Osteoblast (primary cell): ENCODE measurements at regions not wholly inside any gene's neighbourhood (a gene's known extent, or its start where the extent isn't known, plus 50 kb on each side); places are given as distances from the start of the nearest gene placed in this dataset.

ENCODE experiments used
- DNase-seq: peaks from one replicate; pipeline ENCODE4 v3.0.0; 2011; ENCODE audit warnings: low spot score, mixed read lengths; ENCODE audit not compliant: insufficient read length; ENCODE audit errors: missing footprints
- H2AFZ ChIP-seq: 2 replicates; pipeline ENCODE4 v1.6.0; 2011; ENCODE audit warnings: mild to moderate bottlenecking, low read length
- H3K27ac ChIP-seq: 2 replicates; pipeline ENCODE4 v1.5.1; 2011; ENCODE audit warnings: mild to moderate bottlenecking, low read depth, low read length, moderate library complexity
- H3K27me3 ChIP-seq: 2 replicates; pipeline ENCODE4 v1.6.0; 2012; ENCODE audit warnings: mild to moderate bottlenecking, control low read depth, inconsistent platforms, low read length, moderate library complexity; ENCODE audit not compliant: insufficient read depth
- H3K36me3 ChIP-seq: 2 replicates; pipeline ENCODE4 v1.5.1; 2011; ENCODE audit warnings: mild to moderate bottlenecking, low read length, control low read depth, moderate library complexity; ENCODE audit not compliant: insufficient read depth
- H3K4me1 ChIP-seq: 2 replicates; pipeline ENCODE4 v1.5.1; 2011; ENCODE audit warnings: mild to moderate bottlenecking, low read length, control low read depth, moderate library complexity; ENCODE audit not compliant: insufficient read depth
- H3K4me2 ChIP-seq: 2 replicates; pipeline ENCODE4 v1.6.0; 2011; ENCODE audit warnings: mild to moderate bottlenecking, low read length; ENCODE audit not compliant: insufficient read depth
- H3K4me3 ChIP-seq: fragments of 200-600 bp; sonication (generic); 3 replicates; pipeline ENCODE4 v1.5.1; 2012; ENCODE audit warnings: mild to moderate bottlenecking, low read length, inconsistent platforms; ENCODE audit not compliant: insufficient read depth
- H3K79me2 ChIP-seq: 2 replicates; pipeline ENCODE4 v1.6.0; 2012; ENCODE audit warnings: mild to moderate bottlenecking, low read length, control low read depth, inconsistent platforms; ENCODE audit not compliant: insufficient read depth
- H3K9me3 ChIP-seq: 2 replicates; pipeline ENCODE4 v1.5.1; 2011; ENCODE audit warnings: low read depth, low read length, control low read depth
- H4K20me1 ChIP-seq: 2 replicates; pipeline ENCODE4 v1.6.0; 2012; ENCODE audit warnings: mild to moderate bottlenecking, low read length, control low read depth; ENCODE audit not compliant: insufficient read depth
- TF ChIP-seq, protein P1 (sequence below): IDR thresholded peaks from 2 replicates; pipeline ENCODE4 v1.5.1; 2011; ENCODE audit warnings: mild to moderate bottlenecking, low read depth, low read length, moderate library complexity; ENCODE audit errors: extremely low read depth

DNA sequence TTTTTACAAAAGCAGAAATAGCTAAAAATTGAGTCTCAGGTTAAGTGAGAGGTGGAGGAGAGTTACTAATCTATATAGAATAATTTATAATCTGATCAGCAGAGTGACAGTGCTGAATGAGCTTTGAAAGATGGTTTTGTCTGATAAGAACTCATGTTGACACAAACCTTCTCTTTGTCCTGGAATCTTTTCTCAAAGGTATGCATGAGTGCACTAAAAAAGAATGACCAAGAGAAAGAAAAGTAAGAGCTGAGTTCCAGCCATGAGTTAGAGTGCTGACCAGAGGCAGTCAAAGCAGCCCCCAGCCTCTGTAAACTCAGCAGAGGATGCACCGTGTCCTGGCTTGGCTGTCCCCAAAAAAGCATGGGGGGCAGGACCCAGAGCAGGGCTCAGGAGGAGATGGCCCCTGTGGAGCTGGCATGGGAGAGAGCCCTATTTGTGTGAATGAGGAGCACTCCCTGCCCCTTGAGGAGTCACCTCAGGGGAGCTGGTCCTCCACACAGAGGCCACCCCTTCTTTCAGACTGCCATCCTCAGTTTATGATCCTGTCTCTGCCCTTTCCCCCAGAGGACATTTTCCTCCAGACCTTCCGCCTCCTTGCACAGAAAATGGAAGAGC lies 129.8 kb downstream of the SEC23A start:
- TF ChIP-seq, protein P1, sequence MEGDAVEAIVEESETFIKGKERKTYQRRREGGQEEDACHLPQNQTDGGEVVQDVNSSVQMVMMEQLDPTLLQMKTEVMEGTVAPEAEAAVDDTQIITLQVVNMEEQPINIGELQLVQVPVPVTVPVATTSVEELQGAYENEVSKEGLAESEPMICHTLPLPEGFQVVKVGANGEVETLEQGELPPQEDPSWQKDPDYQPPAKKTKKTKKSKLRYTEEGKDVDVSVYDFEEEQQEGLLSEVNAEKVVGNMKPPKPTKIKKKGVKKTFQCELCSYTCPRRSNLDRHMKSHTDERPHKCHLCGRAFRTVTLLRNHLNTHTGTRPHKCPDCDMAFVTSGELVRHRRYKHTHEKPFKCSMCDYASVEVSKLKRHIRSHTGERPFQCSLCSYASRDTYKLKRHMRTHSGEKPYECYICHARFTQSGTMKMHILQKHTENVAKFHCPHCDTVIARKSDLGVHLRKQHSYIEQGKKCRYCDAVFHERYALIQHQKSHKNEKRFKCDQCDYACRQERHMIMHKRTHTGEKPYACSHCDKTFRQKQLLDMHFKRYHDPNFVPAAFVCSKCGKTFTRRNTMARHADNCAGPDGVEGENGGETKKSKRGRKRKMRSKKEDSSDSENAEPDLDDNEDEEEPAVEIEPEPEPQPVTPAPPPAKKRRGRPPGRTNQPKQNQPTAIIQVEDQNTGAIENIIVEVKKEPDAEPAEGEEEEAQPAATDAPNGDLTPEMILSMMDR: no peak
- Histone ChIP-seq H3K4me1 (no peaks in the 10 kb centered on the region), H4K20me1 (no peaks in the 10 kb centered on the region), H3K79me2 (no peaks in the 10 kb centered on the region), H3K4me3 (no peak overlapping the region), H3K36me3 (no peaks in the 10 kb centered on the region), H3K9me3 (no peaks in the 10 kb centered on the region), H3K4me2 (no peak overlapping the region), H2AFZ (no peak overlapping the region), H3K27ac (no peak overlapping the region), H3K27me3 (no peaks in the 10 kb centered on the region)
- no peak for DNase-seq

DNA sequence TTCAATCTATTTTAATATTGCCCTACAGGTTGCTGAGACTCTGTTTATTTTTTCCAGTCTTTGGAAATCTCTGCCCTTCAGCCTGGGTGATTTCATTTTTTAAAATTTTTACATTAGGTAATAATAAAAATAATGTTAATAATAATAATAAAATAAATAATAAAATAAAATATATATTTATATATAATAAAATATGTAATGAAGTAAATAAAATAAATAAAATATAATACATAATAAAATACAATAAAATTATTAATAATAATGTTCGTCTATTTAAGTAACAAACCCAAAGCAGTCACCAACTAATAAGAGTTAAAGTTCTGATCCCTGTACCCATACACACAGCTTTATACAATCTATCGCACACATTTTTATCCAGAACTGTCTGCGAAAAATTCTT lies 130.5 kb downstream of the SEC23A start:
- Histone ChIP-seq H3K36me3 (no peaks in the 10 kb centered on the region), H3K4me2 (no peak overlapping the region), H3K4me3 (no peak overlapping the region), H3K27me3 (no peaks in the 10 kb centered on the region), H3K79me2 (no peaks in the 10 kb centered on the region), H3K9me3 (no peaks in the 10 kb centered on the region), H2AFZ (no peak overlapping the region), H3K27ac (no peak overlapping the region), H3K4me1 (no peaks in the 10 kb centered on the region), H4K20me1 (no peaks in the 10 kb centered on the region)
- DNase-seq: no peak
- TF ChIP-seq, protein P1: no peak

DNA sequence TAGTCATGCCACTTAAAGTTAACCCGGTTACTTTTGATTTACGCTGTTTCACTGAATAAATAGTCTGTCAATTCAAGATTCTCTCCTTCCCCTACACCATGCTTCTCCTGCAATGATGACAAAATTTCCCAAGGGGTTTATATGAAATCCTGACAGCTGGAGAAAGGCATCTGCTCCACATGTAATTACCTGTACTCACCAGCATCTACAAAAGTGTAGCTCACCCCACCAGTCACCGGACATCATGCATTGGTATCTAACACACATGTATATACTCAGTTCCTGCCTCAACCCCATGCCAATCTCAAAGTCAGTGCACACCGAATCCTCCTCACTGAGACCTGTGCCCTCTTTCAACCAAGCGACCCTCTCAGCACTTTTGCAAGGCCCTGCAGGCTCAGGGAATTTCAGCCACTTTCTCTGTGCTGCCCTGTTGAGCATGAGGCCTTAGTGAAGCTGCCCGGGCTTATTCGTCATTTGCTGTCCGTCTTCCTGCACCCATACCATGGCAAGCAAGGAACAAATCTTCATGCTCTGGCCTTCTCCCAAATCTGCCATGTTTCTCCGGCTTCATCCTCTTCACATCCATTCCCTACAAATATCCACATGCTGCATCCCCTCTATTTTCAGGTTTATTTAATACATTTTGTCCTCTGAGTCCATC lies 131.6 kb downstream of the SEC23A start:
- no peaks in the 10 kb centered on the region for H3K4me1 ChIP-seq
- H3K27me3 ChIP-seq: no peaks in the 10 kb centered on the region
- no peak overlapping the region for H3K27ac ChIP-seq
- TF ChIP-seq, protein P1: no peak
- DNase-seq: no peak
- no peaks in the 10 kb centered on the region for H3K79me2 ChIP-seq
- no peaks in the 10 kb centered on the region for H3K36me3 ChIP-seq
- no peak overlapping the region for H3K4me3 ChIP-seq
- no peaks in the 10 kb centered on the region for H4K20me1 ChIP-seq
- H3K4me2 ChIP-seq: no peak overlapping the region
- no peaks in the 10 kb centered on the region for H3K9me3 ChIP-seq
- H2AFZ ChIP-seq: no peak overlapping the region

DNA sequence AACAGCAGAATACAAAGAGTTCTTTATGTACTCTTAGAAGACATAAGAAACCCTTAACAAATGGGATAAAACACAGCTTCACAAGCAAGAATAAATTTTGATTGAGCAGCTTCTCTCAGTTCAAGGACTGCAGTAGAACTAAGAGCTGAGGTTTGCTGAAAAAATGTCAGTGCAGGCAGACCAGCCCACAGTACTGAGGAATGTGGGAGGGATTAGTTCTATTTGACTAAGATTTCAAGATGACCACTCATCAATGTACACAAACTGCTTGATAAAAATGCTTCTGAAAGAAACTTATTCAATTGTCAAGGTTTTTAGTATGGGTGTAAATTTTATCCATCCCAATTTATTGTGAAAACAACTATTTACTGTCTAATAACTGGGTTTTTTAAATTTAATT lies 138.4 kb downstream of the SEC23A start:
- Histone ChIP-seq H3K36me3 (no peaks in the 10 kb centered on the region), H3K4me2 (no peak overlapping the region), H4K20me1 (no peaks in the 10 kb centered on the region), H3K4me1 (no peaks in the 10 kb centered on the region), H3K27ac (no peak overlapping the region), H3K27me3 (no peaks in the 10 kb centered on the region), H3K9me3 (no peaks in the 10 kb centered on the region), H2AFZ (no peak overlapping the region), H3K79me2 (no peaks in the 10 kb centered on the region), H3K4me3 (no peak overlapping the region)
- no peak for DNase-seq
- TF ChIP-seq, protein P1: no peak
